GM21576 (cell line): ENCODE measurements at regions not wholly inside any gene's neighbourhood (a gene's known extent, or its start where the extent isn't known, plus 50 kb on each side); places are given as distances from the start of the nearest gene placed in this dataset.
"Not testable (repeated sequence)": the region's sequence is repeated elsewhere in the genome, so short reads cannot be mapped to it uniquely, and the experiment has no call there.

Source experiments
- ATAC-seq: cut with Tn5 transposase; IDR thresholded peaks from one replicate; pipeline ENCODE4 v1.9.1; 2021; ENCODE audit warnings: mild to moderate bottlenecking, moderate library complexity; ENCODE audit not compliant: unreplicated experiment

GRCh38 chr18:68153821-68154220 is 561.1 kb downstream of the TMX3 start:
- not testable (repeated sequence) for ATAC-seq

- ATAC-seq = no peak
Measured at GRCh38 chr18:68152770-68153169, 562.1 kb downstream of the TMX3 start.

GRCh38 chr18:68150961-68151360 is 563.9 kb downstream of the TMX3 start:
- no peak for ATAC-seq

GRCh38 chr18:68148863-68149262 is 566.0 kb downstream of the TMX3 start:
- ATAC-seq = no peak

GRCh38 chr18:68147728-68148127 is 567.2 kb downstream of the TMX3 start:
- no peak for ATAC-seq

- ATAC-seq = no peak
Measured at GRCh38 chr18:68121826-68122225, 593.1 kb downstream of the TMX3 start.

- no peak for ATAC-seq
Measured at GRCh38 chr18:68121308-68121707, 593.6 kb downstream of the TMX3 start.

- no peak for ATAC-seq
Measured at GRCh38 chr18:68114989-68115388, 598.5 kb upstream of the DSEL start.

GRCh38 chr18:68104036-68104435 is 587.5 kb upstream of the DSEL start:
- ATAC-seq = no peak

GRCh38 chr18:68103561-68103960 is 587.0 kb upstream of the DSEL start:
- no peak for ATAC-seq

GRCh38 chr18:68102117-68102516 is 585.6 kb upstream of the DSEL start:
- no peak for ATAC-seq

- no peak for ATAC-seq
Measured at GRCh38 chr18:68098655-68099054, 582.1 kb upstream of the DSEL start.

- no peak for ATAC-seq
Measured at GRCh38 chr18:68086481-68086880, 570.0 kb upstream of the DSEL start.

- ATAC-seq = no peak
Measured at GRCh38 chr18:68085251-68085650, 568.7 kb upstream of the DSEL start.

- no peak for ATAC-seq
Measured at GRCh38 chr18:68083776-68084175, 567.3 kb upstream of the DSEL start.

- no peak for ATAC-seq
Measured at GRCh38 chr18:68083131-68083530, 566.6 kb upstream of the DSEL start.

- no peak for ATAC-seq
Measured at GRCh38 chr18:68072744-68073143, 556.2 kb upstream of the DSEL start.

- ATAC-seq = no peak
Measured at GRCh38 chr18:68060871-68061270, 544.4 kb upstream of the DSEL start.

- no peak for ATAC-seq
Measured at GRCh38 chr18:68056936-68057335, 540.4 kb upstream of the DSEL start.

GRCh38 chr18:68054669-68055068 is 538.1 kb upstream of the DSEL start:
- ATAC-seq = no peak

GRCh38 chr18:68053290-68053689 is 536.8 kb upstream of the DSEL start:
- ATAC-seq = no peak

GRCh38 chr18:68041327-68041726 is 524.8 kb upstream of the DSEL start:
- no peak for ATAC-seq

- no peak for ATAC-seq
Measured at GRCh38 chr18:68040198-68040597, 523.7 kb upstream of the DSEL start.
